H7 (cell line): ENCODE measurements at regions not wholly inside any gene's neighbourhood (a gene's known extent, or its start where the extent isn't known, plus 50 kb on each side); places are given as distances from the start of the nearest gene placed in this dataset.
A peak's percentile ranks its signal among the peaks of the same experiment; 100 is the strongest.

Source experiments
- DNase-seq: peaks from one replicate; pipeline ENCODE4 v3.0.0; 2012
- H3K27me3 ChIP-seq: 2 replicates; pipeline ENCODE4 v1.6.0; 2011; ENCODE audit warnings: mild to moderate bottlenecking, low read length; ENCODE audit not compliant: control insufficient read depth, insufficient read depth
- H3K36me3 ChIP-seq: replicated peaks from 2 replicates; pipeline ENCODE4 v1.5.1; 2011; ENCODE audit warnings: low read length; ENCODE audit not compliant: control insufficient read depth, insufficient read depth
- H3K4me3 ChIP-seq: 2 replicates; pipeline ENCODE4 v1.5.1; 2011; ENCODE audit warnings: low read depth, mild to moderate bottlenecking, control low read depth, low read length, moderate library complexity; ENCODE audit not compliant: insufficient read depth

DNA sequence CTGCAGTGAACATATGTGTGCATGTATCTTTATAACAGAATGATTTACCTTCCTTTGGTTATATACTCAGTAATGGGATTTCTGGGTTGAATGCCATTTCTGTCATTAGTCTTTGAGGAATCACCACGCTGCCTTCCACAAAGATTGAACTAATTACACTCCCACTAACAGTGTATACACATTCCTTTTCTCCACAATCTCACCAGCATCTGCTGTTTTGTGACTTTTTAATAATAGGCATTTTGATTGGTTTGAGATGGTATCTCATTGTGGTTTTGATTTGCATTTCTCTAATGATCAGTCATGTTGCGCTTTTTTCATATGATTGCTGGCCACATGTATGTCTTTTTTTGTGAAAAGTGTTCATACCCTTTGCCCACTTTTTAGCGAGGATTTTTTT lies 680.5 kb downstream of the PTPRC start:
- no peak for DNase-seq
- H3K27me3 ChIP-seq: no peaks in the 10 kb centered on the region

DNA sequence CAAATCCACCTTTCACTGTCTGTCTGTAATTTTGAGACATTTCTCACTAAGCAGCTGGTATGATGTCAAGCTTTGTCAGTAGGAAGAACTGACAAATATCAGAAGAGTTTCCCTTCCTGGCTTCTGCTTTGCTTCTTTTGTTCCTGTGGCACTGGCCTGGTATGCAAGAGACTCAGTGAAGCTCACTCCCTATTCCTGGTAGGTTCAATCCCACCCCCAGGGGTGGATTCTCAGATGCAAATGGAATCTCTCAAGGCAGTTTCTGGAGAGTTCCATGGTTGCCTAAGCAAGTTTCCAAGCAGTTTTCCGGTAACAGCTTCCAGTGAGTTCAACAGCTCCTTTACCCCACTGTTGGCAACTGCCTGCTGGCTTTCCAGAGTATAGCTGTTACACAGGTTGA lies 683.4 kb downstream of the PTPRC start:
- Histone ChIP-seq H3K4me3 (no peak overlapping the region), H3K27me3 (no peaks in the 10 kb centered on the region), H3K36me3 (no peaks in the 10 kb centered on the region)
- DNase-seq: no peak

More for the DNA sequence above, 680.5 kb downstream of the PTPRC start:
- no peak overlapping the region for H3K4me3 ChIP-seq
- H3K36me3 ChIP-seq: no peaks in the 10 kb centered on the region

DNA sequence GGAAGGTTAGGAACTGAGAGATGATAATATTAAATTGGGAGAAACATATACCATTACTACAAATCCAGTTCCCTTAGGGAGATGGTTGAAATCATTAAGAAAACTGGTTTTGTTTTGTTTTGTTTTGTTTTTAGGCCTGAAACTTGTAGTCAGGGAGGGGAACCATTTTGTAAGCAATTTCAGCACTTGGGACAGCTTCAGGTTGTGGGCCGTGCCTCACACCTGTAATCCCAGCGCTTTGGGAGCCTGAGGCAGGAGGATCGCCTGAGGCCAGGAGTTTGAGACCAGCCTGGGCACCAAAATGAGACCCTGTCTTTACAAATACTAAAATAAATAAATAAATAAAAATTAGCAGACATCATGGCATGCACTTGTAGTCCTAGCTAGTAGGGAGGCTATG lies 694.3 kb upstream of the NR5A2 start:
- no peak for DNase-seq
- no peaks in the 10 kb centered on the region for H3K36me3 ChIP-seq
- H3K27me3 ChIP-seq: no peaks in the 10 kb centered on the region
- H3K4me3 ChIP-seq: no peak overlapping the region

DNA sequence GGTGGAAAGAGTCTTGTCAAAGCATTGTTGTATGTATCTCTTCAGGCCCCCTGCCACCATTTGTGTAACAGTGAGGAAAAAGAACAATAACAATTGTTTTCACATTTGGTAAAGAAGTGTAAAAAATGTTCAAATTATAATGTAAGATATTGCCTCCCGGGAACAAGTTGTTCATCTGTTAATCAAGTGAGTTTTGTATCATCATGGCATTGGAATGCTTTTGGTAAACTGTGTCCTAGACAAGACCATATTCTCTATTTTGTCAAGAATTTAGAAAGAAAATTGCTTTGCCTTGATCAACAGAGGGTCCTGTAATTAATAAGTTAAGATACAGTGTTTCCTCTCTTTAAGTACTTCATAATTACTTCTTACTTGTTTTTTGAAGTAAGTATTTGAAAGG lies 692.0 kb upstream of the NR5A2 start:
- H3K4me3 ChIP-seq: no peak overlapping the region
- no peak for DNase-seq
- no peaks in the 10 kb centered on the region for H3K36me3 ChIP-seq
- H3K27me3 ChIP-seq: no peaks in the 10 kb centered on the region

DNA sequence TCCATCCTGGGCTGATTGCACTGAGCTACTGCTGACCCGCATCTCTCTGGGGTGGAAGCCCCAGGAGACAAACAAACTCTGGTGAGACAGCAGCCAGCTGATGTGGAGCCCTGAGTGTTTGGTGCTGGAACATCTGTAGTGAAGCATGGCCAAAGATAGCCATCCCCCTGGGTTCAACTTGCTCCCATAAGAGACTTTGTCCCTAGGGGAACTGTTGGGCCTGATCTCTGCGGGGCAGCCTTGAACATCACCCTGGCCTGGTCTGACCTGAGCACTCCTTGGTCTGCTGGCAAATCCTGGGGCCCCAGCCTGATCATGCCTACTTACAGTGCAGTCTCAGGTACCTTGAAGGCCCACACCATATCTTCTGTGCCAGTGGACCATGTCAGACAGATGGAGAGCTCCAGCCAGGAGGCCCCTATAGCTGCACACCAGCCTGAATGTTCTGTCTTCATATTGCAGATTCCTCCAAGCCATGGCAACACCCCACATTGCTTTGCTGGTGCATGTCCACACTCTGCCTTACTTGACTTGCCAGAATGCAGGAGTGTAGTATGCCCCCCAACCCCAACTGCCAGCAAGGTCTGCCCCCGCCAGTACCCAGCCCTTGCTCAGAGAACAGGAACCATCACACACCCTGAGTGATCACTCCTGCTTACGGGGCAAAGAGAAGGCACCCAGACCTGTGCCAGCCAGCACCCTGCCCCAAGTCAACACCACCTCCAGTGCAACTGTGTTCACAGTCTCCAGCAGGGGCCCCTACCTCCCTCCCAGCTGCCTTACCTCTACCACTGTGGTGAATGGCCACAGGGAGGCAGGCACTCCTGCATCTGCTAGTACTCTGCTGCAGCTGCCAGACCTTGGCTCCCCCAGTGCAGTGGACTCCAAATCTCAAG lies 690.5 kb upstream of the NR5A2 start:
- peak; percentile 3 for DNase-seq
- H3K4me3 ChIP-seq: no peak overlapping the region

DNA sequence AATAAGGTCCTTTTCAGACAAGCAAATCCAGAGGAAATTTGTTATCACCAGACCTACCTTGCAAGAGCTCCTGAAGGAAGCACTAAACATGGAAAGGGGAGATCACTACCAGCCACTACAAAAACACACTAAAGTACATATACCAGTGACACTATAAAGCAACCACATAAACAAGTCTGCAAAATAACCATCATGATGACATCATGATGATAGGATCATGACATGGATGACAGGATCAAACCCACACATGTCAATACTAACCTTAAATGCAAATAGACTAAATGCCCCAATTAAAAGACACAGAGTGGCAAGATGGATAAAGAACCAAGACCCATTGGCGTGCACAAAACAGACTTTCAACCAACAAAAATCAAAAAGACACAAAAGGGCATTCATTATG lies 688.8 kb upstream of the NR5A2 start:
- no peaks in the 10 kb centered on the region for H3K27me3 ChIP-seq
- no peak overlapping the region for H3K4me3 ChIP-seq
- no peak for DNase-seq
- H3K36me3 ChIP-seq: no peaks in the 10 kb centered on the region

More for the DNA sequence above, 690.5 kb upstream of the NR5A2 start:
- no peaks in the 10 kb centered on the region for H3K27me3 ChIP-seq
- H3K36me3 ChIP-seq: no peaks in the 10 kb centered on the region

DNA sequence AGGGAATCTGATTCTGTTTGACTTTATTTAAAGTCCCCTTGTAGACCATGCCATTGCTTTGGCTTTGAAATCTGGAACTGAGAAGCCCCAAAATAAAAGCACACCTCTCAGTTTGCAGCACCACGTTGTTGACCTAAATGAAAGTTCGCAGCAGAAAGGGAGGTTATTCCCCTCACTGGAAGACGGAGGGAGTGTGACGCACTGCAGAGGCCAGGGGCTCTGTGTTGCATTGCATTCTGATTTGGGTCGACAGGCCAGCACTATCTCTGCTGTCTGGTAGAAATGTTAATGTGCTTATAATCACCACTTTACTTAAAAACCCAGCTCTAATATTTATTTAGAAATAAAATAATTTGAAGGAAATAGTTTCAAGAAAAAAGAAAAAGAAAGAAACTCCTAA lies 675.2 kb upstream of the NR5A2 start:
- DNase-seq: no peak
- H3K36me3 ChIP-seq: no peaks in the 10 kb centered on the region
- no peak overlapping the region for H3K4me3 ChIP-seq
- H3K27me3 ChIP-seq: no peaks in the 10 kb centered on the region

DNA sequence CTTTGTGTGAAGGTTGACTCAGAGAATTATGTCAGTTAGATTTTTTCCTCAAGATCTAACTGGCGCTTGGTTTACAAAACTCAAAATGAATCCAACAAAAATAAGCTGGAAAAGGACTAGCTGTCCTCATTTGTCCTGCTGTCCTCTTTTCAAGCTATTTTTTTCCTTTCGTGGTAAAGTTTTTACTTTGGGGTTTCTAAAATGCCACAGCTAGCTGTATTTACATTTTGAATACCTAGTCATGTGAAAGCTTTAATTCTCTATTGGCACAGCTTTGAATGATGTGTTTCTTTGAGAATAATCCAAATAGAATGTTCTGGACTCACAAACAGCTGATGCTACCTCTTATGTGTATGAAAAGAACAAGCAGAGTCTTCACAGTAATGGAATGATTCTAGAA lies 673.6 kb upstream of the NR5A2 start:
- Histone ChIP-seq H3K36me3 (no peaks in the 10 kb centered on the region), H3K4me3 (no peak overlapping the region), H3K27me3 (no peaks in the 10 kb centered on the region)
- no peak for DNase-seq

DNA sequence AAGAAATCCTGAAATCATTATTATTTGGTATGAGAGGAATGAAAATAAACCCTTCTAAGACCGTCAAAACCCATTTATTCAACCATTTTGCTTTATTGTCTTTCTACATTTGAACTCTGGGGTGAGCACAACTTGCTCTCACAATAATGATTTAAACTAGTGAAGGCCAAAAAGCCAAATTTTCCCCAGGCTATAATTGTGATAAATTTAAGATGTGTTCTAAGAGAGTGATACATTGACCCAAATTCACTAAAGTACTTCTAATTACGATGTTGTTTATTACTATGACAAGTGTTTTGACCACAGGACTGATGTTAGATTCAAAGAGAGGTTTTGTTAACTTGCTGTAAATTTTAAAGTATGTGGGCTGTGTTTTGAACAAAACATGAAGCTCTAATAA lies 670.9 kb upstream of the NR5A2 start:
- H3K4me3 ChIP-seq: no peak overlapping the region
- H3K27me3 ChIP-seq: no peaks in the 10 kb centered on the region
- DNase-seq: no peak
- no peaks in the 10 kb centered on the region for H3K36me3 ChIP-seq

DNA sequence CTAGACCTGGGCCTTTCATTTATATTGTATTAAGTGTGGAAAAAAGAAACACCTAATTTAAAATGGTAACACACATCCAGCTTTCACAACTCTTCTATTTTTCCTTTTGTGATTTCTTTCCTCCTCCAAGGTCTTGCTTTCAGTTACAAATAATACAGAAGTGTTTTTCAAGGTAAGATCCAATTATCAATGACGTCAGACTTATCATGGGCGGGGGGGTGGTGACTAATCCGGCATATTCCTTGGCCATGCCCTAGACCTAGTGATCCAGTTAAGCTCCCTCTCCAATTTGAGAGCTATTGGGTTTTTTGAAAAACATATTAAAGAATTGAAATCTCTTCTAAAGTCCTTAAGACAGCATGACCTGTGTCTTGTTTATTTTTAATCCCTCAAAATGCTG lies 669.9 kb upstream of the NR5A2 start:
- Histone ChIP-seq H3K4me3 (no peak overlapping the region), H3K36me3 (no peaks in the 10 kb centered on the region), H3K27me3 (no peaks in the 10 kb centered on the region)
- DNase-seq: no peak

DNA sequence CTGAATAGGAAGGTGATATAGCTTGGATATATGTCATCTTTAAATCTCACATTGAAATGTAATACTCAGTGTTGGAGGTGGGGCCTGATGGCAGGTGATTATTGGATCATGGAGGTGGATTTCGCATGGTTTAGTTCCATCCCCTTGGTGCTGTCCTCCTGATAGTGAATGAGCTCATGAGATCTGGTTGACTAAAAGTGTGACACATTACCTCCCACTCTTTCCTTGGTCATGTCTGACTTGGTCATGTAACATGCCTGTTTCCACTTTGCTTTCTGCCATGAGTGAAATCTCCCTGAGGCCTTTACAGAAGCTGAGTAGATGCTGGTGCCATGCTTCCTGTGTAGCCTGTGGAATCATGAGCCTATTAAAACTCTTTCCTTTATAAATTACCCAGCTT lies 664.5 kb upstream of the NR5A2 start:
- H3K4me3 ChIP-seq: no peak overlapping the region
- DNase-seq: no peak
- no peaks in the 10 kb centered on the region for H3K36me3 ChIP-seq

DNA sequence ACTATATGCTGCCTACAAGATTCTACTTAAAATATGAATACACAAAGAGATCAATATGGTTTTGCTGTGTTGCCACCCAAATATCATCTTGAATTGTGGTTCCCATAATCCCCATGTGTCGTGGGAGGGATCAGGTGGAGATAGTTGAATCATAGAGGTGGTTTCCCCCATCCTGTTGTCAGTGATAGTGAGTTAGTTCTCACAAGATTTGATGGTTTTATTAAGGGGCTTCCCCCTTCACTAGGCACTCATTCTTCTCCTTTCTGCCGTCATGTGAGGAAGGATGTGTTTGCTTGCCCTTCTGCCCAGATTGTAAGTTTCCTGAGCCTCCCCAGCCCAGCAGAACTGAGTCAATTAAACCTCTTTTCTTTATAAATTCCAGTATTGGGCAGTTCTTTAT lies 654.4 kb upstream of the NR5A2 start:
- no peaks in the 10 kb centered on the region for H3K27me3 ChIP-seq
- no peak for DNase-seq
- H3K36me3 ChIP-seq: no peaks in the 10 kb centered on the region
- H3K4me3 ChIP-seq: no peak overlapping the region

More for the DNA sequence above, 664.5 kb upstream of the NR5A2 start:
- H3K27me3 ChIP-seq: no peaks in the 10 kb centered on the region

DNA sequence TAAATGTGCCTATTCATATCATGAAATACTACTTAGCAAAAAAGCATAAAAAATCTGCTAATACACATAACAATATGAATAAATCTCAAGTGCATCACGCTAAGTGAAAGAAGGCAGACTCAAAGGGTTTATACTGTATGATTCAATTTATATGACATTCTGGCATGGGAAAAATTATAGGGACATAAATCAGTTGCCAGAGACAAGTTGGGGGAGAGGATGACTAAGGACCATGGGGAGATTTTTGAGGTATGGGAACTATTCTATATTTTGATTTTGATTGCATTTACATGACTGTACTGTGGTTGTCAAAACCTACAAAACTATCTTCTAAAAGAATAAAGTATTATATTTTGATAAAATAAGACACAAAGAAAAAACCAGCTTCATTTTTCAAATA lies 650.3 kb upstream of the NR5A2 start:
- DNase-seq: no peak
- no peaks in the 10 kb centered on the region for H3K36me3 ChIP-seq
- no peaks in the 10 kb centered on the region for H3K27me3 ChIP-seq
- no peak overlapping the region for H3K4me3 ChIP-seq

DNA sequence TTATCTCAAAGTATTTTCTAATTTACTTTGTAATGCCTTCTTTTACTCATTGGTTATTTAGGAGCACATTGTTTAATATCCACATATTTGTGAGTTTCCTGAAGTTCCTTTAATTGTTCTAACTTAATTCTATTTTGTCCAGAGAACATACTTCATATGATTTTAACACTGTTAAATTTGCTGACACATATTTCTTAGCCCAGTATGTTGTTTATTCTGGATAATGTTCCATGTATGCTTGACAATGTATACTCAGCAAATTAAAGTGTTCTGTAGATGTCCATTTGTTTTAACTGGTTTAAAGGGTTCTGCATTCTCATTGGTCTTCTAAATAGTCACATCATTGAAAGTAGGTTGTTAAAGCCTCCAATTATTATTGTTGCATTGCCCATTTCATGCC lies 643.7 kb upstream of the NR5A2 start:
- H3K4me3 ChIP-seq: no peak overlapping the region
- no peaks in the 10 kb centered on the region for H3K36me3 ChIP-seq
- no peaks in the 10 kb centered on the region for H3K27me3 ChIP-seq
- DNase-seq: no peak

DNA sequence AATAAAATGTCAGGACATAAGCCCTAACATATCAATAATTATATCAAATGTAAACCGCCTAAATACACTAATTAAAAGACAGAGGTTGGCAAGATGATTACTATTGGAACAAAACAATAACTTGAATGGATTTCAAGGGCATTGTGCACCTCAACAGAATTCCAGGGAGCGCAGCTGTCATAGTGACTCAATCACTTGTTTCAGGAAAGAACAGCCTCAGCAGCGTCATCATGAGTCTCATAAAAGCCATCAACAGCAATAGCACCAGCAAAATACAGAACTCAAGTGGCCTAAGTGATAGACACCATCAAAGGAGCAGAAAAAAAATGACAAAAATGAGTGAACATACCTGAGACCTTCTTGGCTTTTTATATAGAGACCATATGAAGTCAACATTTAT lies 632.7 kb upstream of the NR5A2 start:
- Histone ChIP-seq H3K27me3 (no peaks in the 10 kb centered on the region), H3K36me3 (no peaks in the 10 kb centered on the region), H3K4me3 (no peak overlapping the region)
- no peak for DNase-seq

DNA sequence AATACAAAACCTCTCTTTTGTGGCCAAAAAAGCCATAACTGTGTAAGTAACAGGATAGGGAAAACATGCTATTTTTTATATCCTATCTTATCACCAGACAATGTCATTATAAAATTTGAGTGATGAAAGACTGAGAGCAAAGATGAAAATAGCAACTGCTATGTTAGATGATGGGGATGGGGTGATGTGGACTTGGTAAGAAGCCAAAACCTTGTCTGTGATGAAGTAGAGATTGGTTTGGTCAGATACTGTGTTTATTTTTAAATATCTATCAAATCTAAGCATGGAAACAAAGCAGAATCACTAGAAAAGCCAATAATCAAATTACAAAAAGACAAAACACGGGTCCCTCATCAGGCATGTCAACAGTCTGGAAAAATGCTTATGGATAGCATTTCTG lies 631.1 kb upstream of the NR5A2 start:
- H3K27me3 ChIP-seq: no peaks in the 10 kb centered on the region
- DNase-seq: no peak
- H3K4me3 ChIP-seq: no peak overlapping the region
- H3K36me3 ChIP-seq: no peaks in the 10 kb centered on the region
